ENCODE measurements at regions not wholly inside any gene's neighbourhood (a gene's known extent, or its start where the extent isn't known, plus 50 kb on each side); places are given as distances from the start of the nearest gene placed in this dataset.
A peak's percentile ranks its signal among the peaks of the same experiment; 100 is the strongest.

DNA sequence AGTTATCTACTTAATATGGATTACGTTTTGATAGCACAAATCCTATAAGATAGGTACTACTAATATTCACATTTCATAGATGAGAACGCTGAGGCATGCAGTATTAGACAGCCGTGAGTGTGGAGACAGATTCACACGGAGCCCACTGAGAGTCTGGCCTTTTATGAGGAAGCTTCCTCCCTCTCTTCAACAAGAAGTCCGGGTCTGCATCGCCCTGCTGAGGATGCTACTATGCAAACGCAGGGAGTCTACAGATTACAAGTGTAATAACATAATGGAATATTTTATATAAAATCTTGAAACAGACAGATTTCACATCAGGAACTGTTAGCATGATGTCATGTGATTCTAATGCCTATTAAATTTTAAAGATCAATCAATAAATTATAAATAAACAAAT lies 255.9 kb upstream of the GLI3 start:
- DNase-seq (ENCODE audit: low spot score) = no peak

DNA sequence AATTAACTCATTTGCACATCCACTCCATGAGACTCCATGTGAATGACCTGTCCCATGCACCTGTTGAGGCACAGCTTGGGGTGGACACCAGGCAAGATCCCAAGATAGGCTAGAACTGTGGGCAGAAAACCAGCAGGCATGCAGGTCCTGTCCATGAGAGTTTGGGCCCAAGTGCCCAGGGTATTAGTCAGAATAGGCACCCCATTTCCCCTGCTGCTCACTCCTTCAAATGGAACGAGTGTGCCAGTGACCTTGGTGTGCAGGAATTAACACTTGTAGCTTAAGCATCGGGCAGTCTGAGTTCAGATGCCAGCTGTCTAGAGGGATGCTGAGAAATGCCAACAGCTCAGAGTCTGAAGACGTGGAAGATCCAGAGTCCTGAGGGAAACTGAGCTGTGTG lies 254.1 kb upstream of the GLI3 start:
- DNase-seq (ENCODE audit: low spot score) = no peak

DNA sequence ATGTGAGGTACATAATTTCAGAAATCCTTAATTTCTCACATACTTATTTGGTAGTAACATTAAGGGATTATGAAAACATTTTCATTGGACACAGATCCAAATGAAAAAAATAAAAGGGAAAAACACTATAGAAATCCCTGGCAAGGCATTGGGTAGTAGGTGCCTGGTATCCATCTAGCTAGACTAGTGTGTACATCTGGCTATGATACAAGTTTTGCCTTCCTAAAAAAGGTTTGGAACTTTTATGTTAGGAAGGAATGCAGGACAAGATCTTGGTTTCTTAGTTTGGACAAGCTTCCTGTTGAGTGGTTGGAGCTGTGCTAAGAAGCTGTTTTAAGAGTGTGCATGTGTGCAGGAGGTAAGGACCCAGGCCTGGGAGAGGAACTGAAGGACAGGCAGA lies 252.3 kb upstream of the GLI3 start:
- DNase-seq (ENCODE audit: low spot score) = no peak

DNA sequence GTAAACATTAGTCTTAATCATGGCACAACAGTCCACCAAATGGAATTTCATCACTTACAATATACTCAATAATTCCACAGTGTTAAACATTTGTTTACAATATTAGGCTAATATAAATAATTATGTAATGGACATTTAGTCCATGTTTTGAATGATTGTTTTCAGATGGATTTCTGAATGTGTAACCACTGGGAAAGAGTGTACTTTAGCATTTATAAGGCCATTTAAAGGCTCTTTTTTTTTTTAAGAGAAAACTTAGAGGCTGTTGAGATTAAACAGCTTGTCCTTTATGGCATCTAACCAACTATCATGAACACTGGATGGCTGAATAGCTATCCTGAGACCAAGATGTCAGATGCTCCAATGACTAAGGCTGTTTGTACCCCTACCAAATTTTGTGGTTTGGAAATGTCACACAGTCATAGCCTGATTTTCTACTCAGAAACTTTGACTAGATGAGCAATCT lies 248.3 kb upstream of the GLI3 start:
- DNase-seq (ENCODE audit: low spot score) = no peak

DNA sequence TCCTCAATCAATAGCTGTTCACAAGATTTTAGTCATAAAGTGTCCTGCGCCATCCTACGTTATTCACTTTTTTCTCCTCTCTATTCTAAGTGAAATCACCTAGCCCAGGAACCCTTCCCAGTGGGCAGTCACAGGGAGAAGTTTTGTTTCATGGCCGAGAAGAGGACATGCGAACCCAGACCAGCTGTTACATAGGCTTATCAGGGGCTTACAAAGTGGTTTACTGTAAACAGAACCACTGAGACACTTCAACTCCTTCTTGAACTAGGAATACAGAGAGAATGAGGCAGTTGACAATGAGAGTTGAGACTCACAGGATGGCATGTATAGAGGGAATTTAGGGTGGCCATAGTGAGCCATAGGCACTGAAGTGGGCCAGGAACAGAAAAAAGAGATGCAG lies 246.9 kb upstream of the GLI3 start:
- no peak for DNase-seq (ENCODE audit: low spot score)

DNA sequence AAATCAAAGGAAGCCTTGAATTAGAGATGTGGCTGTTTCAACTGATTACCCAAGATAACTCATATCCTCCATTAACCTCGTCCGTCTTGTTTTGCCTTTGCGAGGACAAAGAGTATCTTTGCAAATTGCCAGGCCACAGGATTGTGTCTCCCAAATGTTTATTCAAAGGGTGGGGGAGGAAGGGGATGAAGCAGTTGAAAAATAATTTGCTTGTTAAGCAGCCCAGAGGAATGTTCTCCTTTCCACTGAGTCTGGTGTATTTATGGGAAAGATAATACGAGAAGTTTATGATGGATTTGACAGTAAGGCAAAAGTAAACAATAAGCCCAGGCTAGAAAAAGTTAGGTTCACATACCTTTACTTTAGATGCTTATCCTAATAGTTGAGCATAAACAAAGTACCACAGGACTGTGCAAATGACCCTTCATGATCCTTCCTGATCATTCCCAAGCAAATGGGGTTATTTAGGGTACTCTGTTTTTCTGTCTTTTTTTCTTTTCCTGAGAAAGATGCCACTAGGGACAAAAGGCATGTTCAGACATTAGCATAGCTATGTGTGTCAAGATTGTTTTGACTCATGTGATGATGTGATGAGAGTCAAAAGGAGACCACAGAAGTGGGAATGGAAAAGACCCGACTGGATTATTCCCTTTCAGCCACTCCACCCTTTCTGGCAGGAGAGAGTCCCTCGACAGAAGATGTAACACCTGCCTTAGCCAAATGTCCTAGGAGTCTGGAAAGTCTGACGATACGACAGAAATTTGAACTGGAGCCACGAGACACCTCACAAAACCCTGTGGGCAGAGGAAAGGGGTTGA lies 243.0 kb upstream of the GLI3 start:
- peak; percentile 20 for DNase-seq (ENCODE audit: low spot score)

DNA sequence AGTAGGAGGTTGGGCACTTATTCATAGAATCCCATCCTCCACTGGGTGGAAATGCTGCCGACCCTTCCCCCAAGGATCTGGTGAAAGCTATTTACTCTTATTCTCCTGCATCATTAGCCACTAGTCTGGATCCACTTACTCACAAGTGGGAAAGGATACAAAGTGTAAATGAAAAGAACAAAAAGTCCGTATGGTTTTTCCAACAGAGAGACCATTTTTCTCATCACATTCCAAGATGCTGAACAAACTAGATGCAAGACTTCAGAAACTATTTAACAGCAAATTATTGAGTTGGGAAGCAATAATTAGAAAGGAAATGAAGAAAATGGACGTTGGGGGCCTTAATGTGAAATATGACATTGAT lies 242.4 kb upstream of the GLI3 start:
- DNase-seq (ENCODE audit: low spot score) = no peak

DNA sequence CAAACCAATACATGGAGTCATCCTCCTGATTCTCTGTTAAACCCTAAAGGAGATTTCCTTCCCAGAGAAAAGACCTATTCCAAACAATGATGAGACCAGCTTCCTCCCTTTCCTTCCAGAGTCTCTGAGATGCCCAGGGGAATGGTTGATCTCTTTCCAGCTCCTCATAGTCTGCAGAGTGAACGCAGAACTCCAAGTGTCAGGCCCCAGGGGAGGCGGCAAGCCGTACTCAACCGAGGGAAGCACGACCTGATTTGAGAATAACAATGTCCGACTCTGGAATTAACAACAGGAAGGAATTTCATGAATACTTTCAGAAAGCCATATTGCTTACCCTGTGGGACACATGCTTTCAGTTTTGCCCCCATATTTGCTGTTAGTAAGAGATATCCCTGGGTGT lies 241.7 kb upstream of the GLI3 start:
- DNase-seq (ENCODE audit: low spot score) = no peak

DNA sequence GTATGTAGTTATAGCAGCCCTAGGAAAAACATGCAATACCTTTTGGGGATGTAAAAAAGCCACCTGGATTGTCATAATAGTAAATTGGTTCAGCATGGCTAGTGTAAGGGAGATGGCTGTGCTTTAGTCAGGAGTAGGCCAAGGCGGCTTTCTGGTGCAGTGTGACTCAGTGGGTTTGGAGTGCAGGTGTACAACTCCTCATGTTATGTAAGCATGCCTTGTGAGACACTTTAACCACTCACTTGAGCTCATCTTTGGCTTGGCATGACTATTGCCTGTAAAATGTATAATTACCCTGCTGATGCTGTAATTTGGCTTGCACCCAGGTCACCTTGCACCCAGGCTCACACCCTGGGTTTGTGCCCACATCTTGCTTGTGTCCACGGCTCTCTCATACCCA lies 239.2 kb upstream of the GLI3 start:
- DNase-seq (ENCODE audit: low spot score) = no peak

DNA sequence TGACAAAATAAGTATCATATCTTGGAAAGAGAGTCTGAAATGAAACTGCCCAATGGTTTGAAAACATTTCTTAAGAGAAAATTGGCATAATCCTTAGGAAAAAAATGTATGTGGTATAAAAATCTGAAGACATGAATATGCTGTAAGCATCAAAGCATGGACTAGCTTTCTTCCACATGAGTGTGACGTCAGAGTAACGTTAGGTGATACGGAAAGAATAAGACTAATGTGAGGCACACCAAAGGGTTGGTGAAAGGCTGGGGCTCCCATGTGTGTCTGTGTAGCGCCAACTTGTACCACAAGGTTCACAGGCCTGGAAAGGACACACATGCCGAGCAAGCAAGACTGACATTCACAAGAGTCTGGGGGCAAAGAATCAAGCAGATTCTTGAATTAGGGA lies 238.1 kb upstream of the GLI3 start:
- no peak for DNase-seq (ENCODE audit: low spot score)

DNA sequence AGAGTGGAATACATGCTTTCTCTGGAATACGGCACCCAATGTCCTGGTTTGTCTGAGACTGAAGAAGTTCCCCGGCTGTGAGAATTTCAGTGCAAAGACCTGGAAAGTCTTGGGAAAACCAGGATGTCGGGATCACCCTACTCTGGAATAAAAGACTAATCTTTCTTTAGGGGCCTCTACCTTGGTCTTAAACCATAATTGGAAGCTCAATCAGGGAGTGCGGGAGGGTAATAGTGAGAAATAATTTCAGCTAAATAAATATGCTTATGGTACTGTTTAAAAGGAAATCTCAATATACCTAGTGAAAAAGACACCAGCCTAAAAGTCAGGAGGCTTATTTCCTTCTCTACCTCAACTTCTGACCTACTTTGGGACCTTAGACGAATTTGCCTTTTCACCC lies 236.1 kb upstream of the GLI3 start:
- DNase-seq (ENCODE audit: low spot score) = no peak

DNA sequence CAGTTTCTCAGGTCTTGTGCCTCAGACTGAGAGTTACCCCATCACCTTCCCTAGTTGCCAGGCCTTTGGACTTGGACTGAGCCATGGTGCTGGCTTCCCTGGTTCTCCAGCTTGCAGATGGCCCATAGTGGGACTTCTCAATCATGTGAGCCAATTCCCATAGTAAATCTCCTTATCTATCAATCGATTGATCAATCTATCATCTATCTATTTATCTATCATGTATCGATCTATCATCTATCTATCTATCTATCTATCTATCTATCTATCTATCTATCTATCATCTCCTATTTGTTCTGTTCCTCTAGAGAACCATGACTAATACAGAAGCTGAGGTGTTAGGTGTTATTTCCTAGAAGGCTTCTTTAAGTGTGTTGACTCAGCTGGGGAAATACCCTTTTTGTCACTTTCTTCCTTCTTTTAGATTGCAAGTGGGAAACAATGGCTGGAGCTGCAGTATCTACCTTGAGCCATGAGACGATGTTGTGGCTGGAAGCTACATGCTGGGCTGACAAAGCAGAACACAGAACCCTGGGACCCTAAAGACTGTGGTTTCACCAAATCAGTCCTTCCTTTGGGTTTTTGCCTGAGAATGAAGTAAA lies 234.7 kb upstream of the GLI3 start:
- no peak for DNase-seq (ENCODE audit: low spot score)

DNA sequence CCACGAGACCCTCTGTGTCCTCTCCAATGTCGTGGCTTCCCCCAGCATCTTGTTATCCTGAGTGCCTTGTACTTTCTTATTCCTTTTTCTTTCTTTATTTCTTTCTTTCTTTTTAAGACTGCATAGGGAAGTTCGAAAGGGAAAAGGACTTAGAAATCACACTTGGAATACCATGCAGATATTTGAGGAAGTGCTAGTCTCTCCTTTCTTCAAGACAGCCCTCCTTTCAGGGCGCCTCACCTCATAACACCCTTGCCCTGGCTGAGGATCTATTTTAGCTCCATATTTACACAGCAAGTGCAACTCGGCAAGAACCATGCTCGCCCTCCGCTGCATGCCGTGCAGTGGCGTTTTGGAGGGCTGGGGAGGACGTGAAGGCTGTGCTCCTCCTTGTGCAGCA lies 232.3 kb upstream of the GLI3 start:
- DNase-seq (ENCODE audit: low spot score) = no peak

DNA sequence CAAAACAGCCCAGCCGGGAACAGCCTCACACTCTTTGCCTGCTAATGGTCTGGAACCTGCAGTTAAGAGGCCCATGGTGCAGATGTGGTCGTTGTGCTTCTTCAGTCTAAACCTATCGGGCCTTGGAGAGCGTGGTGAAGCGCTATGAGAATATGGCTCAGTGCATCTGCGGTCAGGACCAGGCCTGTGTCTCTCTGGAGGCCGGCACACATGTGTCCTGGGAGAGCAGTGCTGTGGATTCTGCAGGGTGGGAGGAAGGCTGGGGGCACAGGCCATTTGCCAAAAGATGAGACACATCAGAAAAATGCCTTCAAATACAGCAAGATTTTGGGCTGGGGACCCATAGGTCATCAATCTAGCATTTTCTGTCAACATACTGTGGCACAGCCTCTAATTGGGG lies 231.5 kb upstream of the GLI3 start:
- no peak for DNase-seq (ENCODE audit: low spot score)

DNA sequence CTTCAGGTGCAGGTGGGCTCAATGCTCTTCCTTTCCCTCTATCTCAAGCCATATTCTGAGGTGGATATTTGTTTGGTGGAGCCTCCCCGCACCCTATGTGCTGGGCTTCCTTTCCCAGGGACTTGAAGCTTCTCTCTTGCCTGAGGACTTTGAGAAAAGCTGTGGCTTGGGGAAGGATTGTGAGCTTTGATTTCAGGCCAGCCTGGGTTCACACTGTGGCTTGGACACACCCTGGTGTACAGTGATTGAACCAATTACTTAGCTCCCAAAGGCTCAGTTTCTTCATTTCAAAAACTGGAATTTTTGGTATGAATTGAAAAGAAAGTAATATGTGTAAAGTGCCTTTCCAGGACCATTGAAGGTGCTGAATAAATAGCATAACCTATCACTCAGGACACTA lies 224.5 kb upstream of the GLI3 start:
- DNase-seq (ENCODE audit: low spot score) = peak; percentile 35

DNA sequence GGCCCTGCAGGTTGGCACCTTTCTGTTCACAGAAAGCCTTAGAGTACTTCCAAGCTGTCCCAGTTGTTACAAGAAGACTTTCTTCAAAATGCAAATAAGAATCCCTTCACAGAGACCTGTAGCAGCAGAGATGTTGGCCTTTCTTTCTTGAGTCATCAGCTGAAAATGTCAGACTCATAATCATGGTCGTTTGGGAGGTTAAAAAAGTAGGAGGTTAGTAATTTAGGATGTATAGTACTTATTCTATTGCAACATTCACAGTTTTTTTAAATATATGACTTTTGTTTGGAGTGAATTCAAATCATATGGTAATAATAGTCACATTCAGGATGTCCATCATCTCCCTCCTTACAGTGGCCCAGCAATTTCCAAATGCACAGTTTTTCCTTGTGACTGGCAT lies 223.9 kb upstream of the GLI3 start:
- no peak for DNase-seq (ENCODE audit: low spot score)

DNA sequence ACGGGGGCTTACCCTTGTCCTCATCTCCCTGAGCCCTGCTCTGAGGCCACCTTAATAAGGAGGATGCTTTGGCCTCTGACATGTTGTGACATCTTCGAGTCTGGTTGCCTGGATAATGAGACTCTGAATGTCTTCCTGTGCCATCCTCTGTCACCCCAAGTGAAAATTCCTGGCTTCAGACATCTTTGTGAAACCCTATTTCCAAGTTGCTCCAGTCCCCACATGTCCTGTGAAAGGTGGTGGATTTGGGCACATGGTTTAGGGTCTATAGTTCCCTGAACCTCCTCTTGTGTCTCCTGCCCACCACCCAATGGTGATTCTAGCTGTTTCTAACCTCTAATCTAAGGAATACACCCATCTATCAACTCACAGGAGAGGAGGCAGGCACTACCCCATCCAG lies 223.1 kb upstream of the GLI3 start:
- no peak for DNase-seq (ENCODE audit: low spot score)

DNA sequence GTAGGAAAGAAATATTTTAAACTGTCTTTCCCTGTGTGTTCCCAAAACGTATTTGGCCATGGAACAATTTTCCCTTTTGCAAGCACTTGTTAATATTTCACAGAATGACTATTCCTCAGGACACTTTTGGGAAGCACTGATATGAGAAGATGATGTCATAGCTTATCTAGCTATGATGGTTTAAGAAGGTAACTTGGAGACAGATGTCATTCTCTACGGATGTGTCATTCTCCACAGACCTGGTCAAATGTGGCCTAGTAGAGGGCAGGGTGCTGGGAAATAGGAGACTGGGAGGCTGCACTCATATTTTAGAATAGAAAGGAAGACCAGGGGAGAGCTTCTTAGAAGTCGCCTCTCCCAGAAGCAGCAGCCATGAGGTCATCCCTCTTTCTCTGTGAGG lies 220.7 kb upstream of the GLI3 start:
- no peak for DNase-seq (ENCODE audit: low spot score)

DNA sequence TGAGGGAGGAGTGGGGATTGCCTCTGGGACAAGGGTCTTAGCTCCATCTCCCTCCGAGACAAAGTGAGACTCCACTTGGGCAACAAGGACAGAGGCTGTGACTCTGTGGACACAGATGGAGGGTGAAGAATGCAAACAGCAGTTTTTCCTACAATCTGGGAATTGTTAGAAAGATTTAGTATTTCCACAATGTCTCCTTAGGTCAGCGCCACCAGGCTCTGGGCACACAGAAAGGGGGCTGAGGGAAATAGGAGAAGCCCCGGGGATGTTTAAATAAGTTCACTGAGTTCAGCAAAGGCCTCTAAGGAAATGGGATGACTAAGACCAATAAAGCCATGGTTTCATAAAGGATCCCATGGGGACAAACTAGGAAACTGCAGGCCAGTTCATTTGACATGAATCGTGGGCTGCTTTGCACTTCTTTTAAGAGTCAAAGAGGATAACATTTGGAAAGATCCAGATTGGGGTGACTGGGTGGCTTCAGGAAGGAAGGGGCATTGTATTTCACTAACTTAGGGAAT lies 219.8 kb upstream of the GLI3 start:
- DNase-seq (ENCODE audit: low spot score) = no peak

DNA sequence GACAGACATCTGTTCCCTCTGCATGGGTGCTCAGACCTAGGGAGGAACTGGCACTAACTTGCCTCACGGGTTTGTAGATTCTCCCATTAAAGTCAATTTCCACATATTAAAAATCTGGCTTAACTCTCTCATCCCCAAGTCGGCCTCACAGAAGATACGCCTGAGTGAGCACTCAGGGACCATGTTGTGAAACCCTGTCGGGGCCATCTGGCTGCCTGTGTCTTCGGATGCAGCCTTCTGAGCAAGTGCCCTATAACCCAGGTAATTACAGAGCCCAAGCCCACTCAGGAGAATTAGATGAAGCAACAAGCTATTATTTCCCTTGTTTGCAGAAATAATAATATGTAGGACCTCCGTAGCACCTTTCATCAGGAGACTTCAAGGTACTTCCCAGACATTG lies 219.3 kb upstream of the GLI3 start:
- no peak for DNase-seq (ENCODE audit: low spot score)

DNA sequence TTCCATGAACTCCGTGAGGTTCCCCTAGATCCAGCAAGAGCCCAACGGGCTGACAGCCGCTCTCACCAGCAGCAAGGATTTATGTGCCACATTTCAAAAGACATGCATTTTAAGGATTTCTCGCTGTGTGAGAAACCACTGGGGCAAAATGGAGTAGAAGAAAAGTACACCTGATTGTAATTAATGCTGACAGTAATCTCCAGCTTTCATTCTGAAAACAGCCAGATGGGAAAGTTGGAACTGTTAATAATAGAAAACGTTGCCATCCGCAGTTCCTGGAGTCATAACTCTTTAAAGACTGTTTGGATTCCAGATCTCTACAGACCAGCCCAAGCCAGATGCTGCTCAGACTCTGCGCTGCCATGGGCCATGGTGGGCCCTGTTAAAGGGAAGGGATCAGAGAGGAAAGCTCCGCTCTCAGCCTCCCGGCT lies 216.9 kb upstream of the GLI3 start:
- peak; percentile 27 for DNase-seq (ENCODE audit: low spot score)

DNA sequence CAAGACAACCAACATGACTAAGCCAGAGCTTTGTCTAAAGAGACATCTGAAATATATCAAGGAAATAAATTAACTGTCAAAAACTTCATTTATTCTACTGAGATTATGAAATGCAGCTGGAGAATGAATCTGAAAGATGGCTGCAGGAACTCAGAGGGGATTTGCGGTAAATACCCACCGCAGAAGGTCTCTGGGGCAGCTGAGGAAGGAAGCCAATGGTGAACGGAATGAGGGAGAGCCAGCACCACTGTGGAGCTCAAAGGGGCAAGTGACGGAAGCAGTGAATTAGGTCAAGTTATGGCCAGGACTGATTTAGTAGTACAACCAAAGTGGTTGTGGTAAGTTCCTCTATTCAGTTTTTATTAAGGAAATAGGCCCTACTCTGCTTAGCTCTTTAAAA lies 215.3 kb upstream of the GLI3 start:
- no peak for DNase-seq (ENCODE audit: low spot score)

DNA sequence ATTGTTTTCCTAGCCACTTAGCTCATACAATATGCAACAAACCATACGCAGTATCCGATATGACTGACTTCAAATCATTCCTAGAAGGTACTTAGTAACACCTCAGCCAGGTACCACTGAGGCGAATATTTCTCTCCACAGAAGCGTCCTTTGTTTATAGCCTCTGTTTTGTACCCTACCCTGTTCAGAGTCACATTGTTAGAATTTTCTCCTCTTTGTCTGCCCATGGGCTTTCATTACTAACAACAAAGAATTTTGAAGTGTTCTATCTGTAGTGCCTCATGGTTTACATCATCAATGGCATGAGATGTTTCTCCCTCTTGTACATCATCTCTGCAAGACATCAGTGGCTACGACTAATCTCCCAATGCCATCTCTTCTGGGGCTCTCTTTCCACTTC lies 212.4 kb upstream of the GLI3 start:
- no peak for DNase-seq (ENCODE audit: low spot score)

DNA sequence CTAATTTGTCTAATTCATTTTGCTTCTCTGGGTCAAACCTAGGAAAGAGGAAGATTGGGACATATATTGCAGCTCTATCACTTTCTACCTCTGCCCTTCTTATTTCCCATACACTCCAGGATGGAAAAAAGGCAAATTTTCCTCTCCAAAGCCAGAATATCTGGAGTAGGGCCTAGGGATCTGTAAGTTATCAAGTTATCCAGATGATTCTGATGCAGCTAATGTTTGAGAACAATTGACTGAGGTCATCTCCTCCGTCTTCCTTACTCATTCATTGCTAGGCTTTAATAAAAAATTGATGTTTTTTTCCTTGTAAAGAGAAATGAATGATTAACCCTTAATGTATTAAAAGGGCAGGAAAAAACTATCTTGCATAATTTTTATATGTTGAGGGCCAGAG lies 211.9 kb upstream of the GLI3 start:
- no peak for DNase-seq (ENCODE audit: low spot score)
